Thyroid gland (tissue), 4 donors: ENCODE measurements at regions not wholly inside any gene's neighbourhood (a gene's known extent, or its start where the extent isn't known, plus 50 kb on each side); places are given as distances from the start of the nearest gene placed in this dataset.
A peak's percentile ranks its signal among the peaks of the same experiment; 100 is the strongest.

Experiments
- DNase-seq, 2 donors: peaks; one replicate each; pipeline ENCODE4 v3.0.0-alpha.2; 2019
- H3K27ac ChIP-seq, 3 donors: fragments of 200-600 bp; sonication (generic); 1 replicate in 2 of 3; 2 replicates in 1 of 3; pipeline ENCODE4 v1.5.1; 2016 to 2019; ENCODE audit warnings: mild to moderate bottlenecking in 1 of 3, moderate library complexity in 1 of 3
- H3K27me3 ChIP-seq: fragments of 200-600 bp; sonication (generic); one replicate; pipeline ENCODE4 v1.5.1; 2019
- H3K36me3 ChIP-seq, 2 donors: fragments of 200-600 bp; sonication (generic); one replicate each; pipeline ENCODE4 v1.5.1; 2016 to 2019
- H3K4me1 ChIP-seq, 2 donors: fragments of 200-600 bp; sonication (generic); one replicate each; pipeline ENCODE4 v1.5.1; 2017 to 2019
- H3K4me3 ChIP-seq, 3 donors: fragments of 200-600 bp; sonication (generic); replicated peaks in 1 of 3; 1 replicate in 2 of 3; 2 replicates in 1 of 3; pipeline ENCODE4 v1.5.1; 2016; ENCODE audit warnings: mild to moderate bottlenecking in 1 of 3
- H3K9me3 ChIP-seq: fragments of 200-600 bp; sonication (generic); one replicate; pipeline ENCODE4 v1.5.1; 2017
- POLR2A ChIP-seq, 2 donors: fragments of 450-650 bp; IDR thresholded peaks; one replicate each; pipeline ENCODE4 v1.6.1; 2017; ENCODE audit warnings: antibody characterized with exemption in 2 of 2, mild to moderate bottlenecking in 2 of 2, moderate library complexity in 1 of 2
- WGBS, 2 donors: methylation state at CpG; one replicate each; pipeline ENCODE4 v1.1.5; 2017; 5-methylcytosine and 5-hydroxymethylcytosine counted together
- intact Hi-C: fragments of 100-400 bp; cut with DNase I; formaldehyde crosslinking; loops from one replicate; pipeline ENCODE4 v1.15.1; 2023
- TF ChIP-seq, protein P1 (sequence below), 6 experiments: fragments of 200-600 bp in 3 of 6; fragments of 450-650 bp in 3 of 6; sonication (generic) in 3 of 6; IDR thresholded peaks; one replicate each; pipeline ENCODE4 v1.5.1; 2016 to 2019; ENCODE audit warnings: antibody characterized with exemption in 6 of 6, mild to moderate bottlenecking in 2 of 6, inconsistent platforms in 1 of 6, moderate library complexity in 1 of 6

DNA sequence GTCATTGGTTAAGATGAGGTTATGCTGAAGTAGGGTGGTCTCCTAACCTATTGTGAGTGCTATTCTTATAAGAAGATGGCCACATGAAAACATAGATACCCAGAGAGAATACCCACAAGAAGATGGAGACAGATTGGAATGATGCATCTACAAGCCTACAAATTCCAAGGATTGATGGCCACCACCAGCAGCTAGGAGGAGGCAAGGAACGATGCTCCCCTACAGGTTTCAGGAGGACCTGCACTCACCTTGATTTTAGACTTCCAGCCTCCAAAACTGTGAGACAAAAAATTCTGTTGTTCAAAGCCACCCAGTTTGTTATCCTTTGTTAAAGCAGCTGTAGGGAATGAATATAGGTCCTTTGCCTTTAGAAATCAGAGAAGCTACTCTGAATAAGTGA lies 227.4 kb downstream of the NEDD1 start:
- Histone ChIP-seq H3K27me3 (no peaks in the 10 kb centered on the region), H3K9me3 (no peaks in the 10 kb centered on the region), H3K36me3 (no peaks in the 10 kb centered on the region), H3K27ac (no peak overlapping the region), H3K4me1 (peaks cover 21 to 23% of the 10 kb centered on the region in 2 donors), H3K4me3 (no peak overlapping the region)
- 86 to 94% methylated on average over 1 of the region's 1 CpG for WGBS, 2 donors
- intact Hi-C loops = no loop called here
- no peak for DNase-seq
- no peak for TF ChIP-seq POLR2A (IDR thresholded peaks at IDR 0.05)
- TF ChIP-seq, protein P1, sequence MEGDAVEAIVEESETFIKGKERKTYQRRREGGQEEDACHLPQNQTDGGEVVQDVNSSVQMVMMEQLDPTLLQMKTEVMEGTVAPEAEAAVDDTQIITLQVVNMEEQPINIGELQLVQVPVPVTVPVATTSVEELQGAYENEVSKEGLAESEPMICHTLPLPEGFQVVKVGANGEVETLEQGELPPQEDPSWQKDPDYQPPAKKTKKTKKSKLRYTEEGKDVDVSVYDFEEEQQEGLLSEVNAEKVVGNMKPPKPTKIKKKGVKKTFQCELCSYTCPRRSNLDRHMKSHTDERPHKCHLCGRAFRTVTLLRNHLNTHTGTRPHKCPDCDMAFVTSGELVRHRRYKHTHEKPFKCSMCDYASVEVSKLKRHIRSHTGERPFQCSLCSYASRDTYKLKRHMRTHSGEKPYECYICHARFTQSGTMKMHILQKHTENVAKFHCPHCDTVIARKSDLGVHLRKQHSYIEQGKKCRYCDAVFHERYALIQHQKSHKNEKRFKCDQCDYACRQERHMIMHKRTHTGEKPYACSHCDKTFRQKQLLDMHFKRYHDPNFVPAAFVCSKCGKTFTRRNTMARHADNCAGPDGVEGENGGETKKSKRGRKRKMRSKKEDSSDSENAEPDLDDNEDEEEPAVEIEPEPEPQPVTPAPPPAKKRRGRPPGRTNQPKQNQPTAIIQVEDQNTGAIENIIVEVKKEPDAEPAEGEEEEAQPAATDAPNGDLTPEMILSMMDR (IDR thresholded peaks at IDR 0.05) = peak in 2 of 6 experiments; percentile 4 to 15

DNA sequence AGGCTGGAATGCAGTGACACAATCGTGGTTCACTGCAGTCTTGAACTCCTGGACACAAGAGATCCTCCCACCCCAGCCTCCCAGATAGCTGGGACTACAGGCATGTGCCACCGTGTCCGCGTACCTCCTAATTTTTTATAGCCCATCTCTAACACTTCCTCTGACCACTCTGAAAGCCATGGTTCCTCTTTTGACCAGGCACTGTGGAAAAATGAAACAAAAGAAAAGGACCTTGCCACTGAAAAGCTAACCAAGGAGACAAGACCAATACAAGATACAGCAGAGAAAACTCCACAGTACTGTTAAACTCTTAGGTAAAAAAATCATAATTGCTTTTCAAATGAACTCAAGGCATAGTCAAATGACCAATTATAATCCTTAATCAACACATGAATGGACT lies 233.3 kb downstream of the NEDD1 start:
- Histone ChIP-seq H3K9me3 (no peaks in the 10 kb centered on the region), H3K27me3 (no peaks in the 10 kb centered on the region), H3K4me3 (no peak overlapping the region), H3K27ac (no peak overlapping the region), H3K36me3 (no peaks in the 10 kb centered on the region), H3K4me1 (peaks cover 5 to 7% of the 10 kb centered on the region in 2 donors)
- TF ChIP-seq, protein P1 (IDR thresholded peaks at IDR 0.05) = no peak
- TF ChIP-seq POLR2A (IDR thresholded peaks at IDR 0.05) = no peak
- intact Hi-C loops = no loop called here
- no peak for DNase-seq
- 76 to 86% methylated on average over 4 of the region's 4 CpGs for WGBS, 2 donors

DNA sequence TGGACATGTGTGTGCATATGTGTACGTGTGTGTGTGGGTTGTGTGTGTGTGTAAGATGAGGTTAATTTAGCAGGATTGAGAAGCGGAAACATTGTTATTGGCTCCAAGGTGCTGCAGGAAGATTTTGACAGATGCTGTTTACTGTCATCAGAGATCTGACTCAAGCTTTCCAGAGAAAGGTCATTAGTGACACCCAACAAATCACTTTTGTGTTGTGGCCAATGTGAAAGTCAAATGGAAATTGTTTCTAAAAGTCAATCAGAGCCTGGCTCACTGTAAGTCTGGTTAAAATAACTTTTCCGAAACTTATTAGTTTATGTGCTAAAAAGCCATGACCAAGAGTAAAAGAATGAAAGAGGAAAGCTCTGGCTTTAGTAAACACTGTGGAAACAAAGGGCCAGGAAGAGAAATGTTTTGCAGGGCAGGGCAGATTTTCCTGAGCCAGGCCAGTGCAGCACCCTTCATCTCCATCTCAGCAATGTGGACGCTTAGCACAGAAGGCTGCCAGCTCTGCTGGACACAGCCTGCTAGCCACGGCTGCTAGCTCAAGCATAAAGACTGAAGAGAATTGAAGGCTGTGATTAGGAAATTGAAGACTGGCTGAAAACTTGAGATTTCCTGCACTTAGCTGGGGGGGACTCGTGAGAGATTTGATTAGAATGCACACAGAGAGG lies 235.8 kb downstream of the NEDD1 start:
- Histone ChIP-seq H3K36me3 (no peaks in the 10 kb centered on the region), H3K27ac (peak overlapping the region; percentile 74 to 92 (median 81)), H3K4me3 (no peak overlapping the region), H3K4me1 (peaks cover 5 to 7% of the 10 kb centered on the region in 2 donors), H3K9me3 (no peaks in the 10 kb centered on the region), H3K27me3 (no peaks in the 10 kb centered on the region)
- WGBS, 2 donors = 31% methylated on average over 6 of the region's 6 CpGs
- TF ChIP-seq, protein P1 (IDR thresholded peaks at IDR 0.05) = peak in 1 of 6 experiments; percentile 10
- TF ChIP-seq POLR2A (IDR thresholded peaks at IDR 0.05) = no peak
- peak; percentile 90 to 91 for DNase-seq
- intact Hi-C loops = no loop called here

DNA sequence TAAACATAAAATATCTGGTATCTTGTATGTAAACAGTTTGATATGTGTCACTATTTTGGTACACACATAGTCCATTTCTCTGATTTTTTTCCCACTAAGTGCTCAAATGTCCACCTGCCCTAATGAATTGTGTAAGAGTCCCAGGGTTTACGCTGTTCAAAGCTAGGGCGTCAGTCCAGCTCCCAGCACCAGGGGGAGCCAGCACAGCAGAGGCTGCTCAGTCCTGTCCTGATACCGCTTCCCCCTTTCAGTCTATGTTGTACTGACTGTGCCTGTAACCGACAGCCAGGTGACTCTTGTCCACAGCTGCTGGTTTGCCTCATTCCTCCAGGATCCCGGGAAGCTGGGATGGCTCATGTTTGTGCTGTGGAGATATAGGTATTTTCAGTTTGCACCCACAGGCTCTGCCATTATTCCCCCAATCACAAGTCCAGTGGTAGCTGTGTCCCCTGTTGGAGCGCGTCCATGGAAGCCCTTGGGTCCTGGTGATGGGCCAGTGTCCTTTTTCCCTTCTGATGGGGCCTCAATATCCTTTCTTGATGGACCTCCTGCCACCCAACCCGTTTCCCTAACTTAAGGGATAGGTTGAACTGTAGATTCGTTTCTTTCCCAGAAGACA lies 242.0 kb downstream of the NEDD1 start:
- intact Hi-C loops = no loop called here
- H3K27ac ChIP-seq = no peak overlapping the region
- H3K36me3 ChIP-seq = no peaks in the 10 kb centered on the region
- H3K4me1 ChIP-seq = no peaks in the 10 kb centered on the region
- peak; percentile 55 to 65 for DNase-seq
- no peak for TF ChIP-seq POLR2A (IDR thresholded peaks at IDR 0.05)
- TF ChIP-seq, protein P1 (IDR thresholded peaks at IDR 0.05) = peak; percentile 24 to 63 (median 54)
- no peaks in the 10 kb centered on the region for H3K27me3 ChIP-seq
- no peak overlapping the region for H3K4me3 ChIP-seq
- H3K9me3 ChIP-seq = no peaks in the 10 kb centered on the region
- 80 to 81% methylated on average over 9 of the region's 9 CpGs for WGBS, 2 donors

DNA sequence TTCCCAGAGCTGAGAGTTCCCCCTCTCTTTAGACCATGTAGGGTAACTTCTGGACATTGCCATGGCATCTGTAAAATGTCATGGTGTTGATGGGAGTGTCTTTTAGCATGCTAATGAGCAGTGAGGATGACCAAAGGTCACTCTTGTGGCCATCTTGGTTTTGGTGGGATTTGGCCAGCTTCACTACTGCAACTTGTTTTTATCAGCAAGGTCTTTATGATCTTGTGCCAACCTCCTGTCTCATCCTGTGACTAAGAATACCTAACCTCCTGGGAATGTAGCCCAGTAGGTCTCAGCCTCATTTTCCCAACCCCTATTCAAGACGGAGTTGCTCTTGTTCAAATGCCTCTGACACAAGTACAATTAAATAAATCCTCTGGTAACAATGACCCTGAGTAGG lies 244.4 kb downstream of the NEDD1 start:
- TF ChIP-seq, protein P1 (IDR thresholded peaks at IDR 0.05) = no peak
- no peak for TF ChIP-seq POLR2A (IDR thresholded peaks at IDR 0.05)
- H3K27me3 ChIP-seq = no peaks in the 10 kb centered on the region
- H3K4me1 ChIP-seq = no peaks in the 10 kb centered on the region
- intact Hi-C loops = no loop called here
- WGBS, 2 donors = 0 to 35% methylated on average over 1 of the region's 1 CpG
- H3K27ac ChIP-seq = no peak overlapping the region
- DNase-seq = no peak
- no peak overlapping the region for H3K4me3 ChIP-seq
- no peaks in the 10 kb centered on the region for H3K36me3 ChIP-seq
- no peaks in the 10 kb centered on the region for H3K9me3 ChIP-seq
